Hepatic stellate cell (primary cell): ENCODE measurements at regions not wholly inside any gene's neighbourhood (a gene's known extent, or its start where the extent isn't known, plus 50 kb on each side); places are given as distances from the start of the nearest gene placed in this dataset.
"Not testable (repeated sequence)": the region's sequence is repeated elsewhere in the genome, so short reads cannot be mapped to it uniquely, and the experiment has no call there.

ENCODE experiments used
- DNase-seq: peaks from one replicate; pipeline ENCODE4 v3.0.0; 2011; ENCODE audit warnings: low spot score

- DNase-seq: no peak
These were observed 176.5 kb upstream of the TLE4 start for GRCh38 chr9:79395228-79395627.

GRCh38 chr9:79395755-79396154, 176.0 kb upstream of the TLE4 start:
- DNase-seq: no peak

- no peak for DNase-seq
These were observed 175.6 kb upstream of the TLE4 start for GRCh38 chr9:79396168-79396567.

GRCh38 chr9:79403495-79403894, 168.3 kb upstream of the TLE4 start:
- DNase-seq: no peak

GRCh38 chr9:79408200-79408599, 163.6 kb upstream of the TLE4 start:
- no peak for DNase-seq

GRCh38 chr9:79408617-79409016, 163.1 kb upstream of the TLE4 start:
- DNase-seq: no peak

- no peak for DNase-seq
These were observed 162.5 kb upstream of the TLE4 start for GRCh38 chr9:79409182-79409823.

- no peak for DNase-seq
These were observed 145.9 kb upstream of the TLE4 start for GRCh38 chr9:79425840-79426239.

GRCh38 chr9:79428422-79428821, 143.3 kb upstream of the TLE4 start:
- no peak for DNase-seq

- no peak for DNase-seq
These were observed 141.1 kb upstream of the TLE4 start for GRCh38 chr9:79430619-79431018.

GRCh38 chr9:79431019-79431679, 140.6 kb upstream of the TLE4 start:
- no peak for DNase-seq

- no peak for DNase-seq
These were observed 139.3 kb upstream of the TLE4 start for GRCh38 chr9:79432485-79432884.

- no peak for DNase-seq
These were observed 138.1 kb upstream of the TLE4 start for GRCh38 chr9:79433703-79434102.

GRCh38 chr9:79439221-79439620, 132.5 kb upstream of the TLE4 start:
- not testable (repeated sequence) for DNase-seq

- DNase-seq: no peak
These were observed 125.0 kb upstream of the TLE4 start for GRCh38 chr9:79446523-79447307.

- no peak for DNase-seq
These were observed 124.5 kb upstream of the TLE4 start for GRCh38 chr9:79447308-79447605.

GRCh38 chr9:79447762-79448161, 124.0 kb upstream of the TLE4 start:
- no peak for DNase-seq

GRCh38 chr9:79452265-79452664, 119.5 kb upstream of the TLE4 start:
- no peak for DNase-seq

- no peak for DNase-seq
These were observed 110.1 kb upstream of the TLE4 start for GRCh38 chr9:79461712-79462111.

- no peak for DNase-seq
These were observed 106.6 kb upstream of the TLE4 start for GRCh38 chr9:79465156-79465555.

- DNase-seq: no peak
These were observed 102.6 kb upstream of the TLE4 start for GRCh38 chr9:79469164-79469563.

- no peak for DNase-seq
These were observed 100.8 kb upstream of the TLE4 start for GRCh38 chr9:79470954-79471353.
